ENCODE measurements at regions not wholly inside any gene's neighbourhood (a gene's known extent, or its start where the extent isn't known, plus 50 kb on each side); places are given as distances from the start of the nearest gene placed in this dataset.

GRCh38 chr5:129174480-129174879, 79.9 kb downstream of the ISOC1 start:
- TF ChIP-seq POLR2A (IDR thresholded peaks at IDR 0.05) (no peak), POLR2AphosphoS5 (IDR thresholded peaks at IDR 0.05; ENCODE audit: insufficient read depth in 1 of 2, low read depth in 1 of 2) (no peak), CTCF (IDR thresholded peaks at IDR 0.05) (no peak)
- H3K9me3 ChIP-seq: no peaks in the 10 kb centered on the region
- intact Hi-C loops (cut with DNase I): no loop called here
- H3K4me1 ChIP-seq: no peaks in the 10 kb centered on the region
- H3K36me3 ChIP-seq: no peaks in the 10 kb centered on the region
- H3K27ac ChIP-seq: no peak overlapping the region
- no peak overlapping the region for H3K4me3 ChIP-seq
- no peaks in the 10 kb centered on the region for H3K27me3 ChIP-seq
- no peak for DNase-seq (ENCODE audit: extremely low spot score in 2 of 2)

DNA sequence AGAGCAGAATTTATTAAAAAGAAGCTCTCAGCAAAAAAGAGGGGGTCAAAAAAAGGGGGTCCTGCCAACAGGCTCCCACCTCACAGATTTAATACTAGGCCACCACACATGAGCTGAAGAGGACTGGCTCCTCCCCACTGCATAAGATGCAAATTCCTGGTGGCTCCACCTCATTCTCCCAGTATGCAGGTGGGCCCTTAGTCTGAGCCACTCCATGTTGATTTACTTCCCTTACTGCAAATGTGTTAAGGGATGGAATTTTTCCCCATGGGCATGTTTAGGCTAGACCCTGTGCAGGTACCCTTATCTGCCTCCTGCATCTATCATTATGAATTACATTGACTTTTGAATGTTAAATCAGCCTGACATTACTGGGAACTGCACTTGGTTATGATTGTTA, 82.9 kb downstream of the ISOC1 start:
- DNase-seq (ENCODE audit: extremely low spot score in 2 of 2): no peak
- Histone ChIP-seq H3K4me3 (no peak overlapping the region), H3K27ac (no peak overlapping the region), H3K4me1 (no peaks in the 10 kb centered on the region), H3K9me3 (no peaks in the 10 kb centered on the region), H3K27me3 (no peaks in the 10 kb centered on the region), H3K36me3 (no peaks in the 10 kb centered on the region)
- no peak for TF ChIP-seq POLR2AphosphoS5 (IDR thresholded peaks at IDR 0.05; ENCODE audit: insufficient read depth in 1 of 2, low read depth in 1 of 2)
- TF ChIP-seq POLR2A (IDR thresholded peaks at IDR 0.05): no peak
- TF ChIP-seq CTCF (IDR thresholded peaks at IDR 0.05): no peak
- intact Hi-C loops (cut with DNase I): no loop called here

GRCh38 chr5:129199308-129199707, 104.8 kb downstream of the ISOC1 start:
- no peaks in the 10 kb centered on the region for H3K27me3 ChIP-seq
- no peak overlapping the region for H3K27ac ChIP-seq
- no peak for DNase-seq (ENCODE audit: extremely low spot score in 2 of 2)
- TF ChIP-seq CTCF (IDR thresholded peaks at IDR 0.05) (no peak), POLR2A (IDR thresholded peaks at IDR 0.05) (no peak), POLR2AphosphoS5 (IDR thresholded peaks at IDR 0.05; ENCODE audit: insufficient read depth in 1 of 2, low read depth in 1 of 2) (no peak)
- no peaks in the 10 kb centered on the region for H3K4me1 ChIP-seq
- intact Hi-C loops (cut with DNase I): loop anchor here (5.0 kb wide), 1 partner anchor 923 kb away; no protein-coding TSS in a partner anchor
- H3K4me3 ChIP-seq: no peak overlapping the region
- H3K9me3 ChIP-seq: no peaks in the 10 kb centered on the region
- H3K36me3 ChIP-seq: no peaks in the 10 kb centered on the region

DNA sequence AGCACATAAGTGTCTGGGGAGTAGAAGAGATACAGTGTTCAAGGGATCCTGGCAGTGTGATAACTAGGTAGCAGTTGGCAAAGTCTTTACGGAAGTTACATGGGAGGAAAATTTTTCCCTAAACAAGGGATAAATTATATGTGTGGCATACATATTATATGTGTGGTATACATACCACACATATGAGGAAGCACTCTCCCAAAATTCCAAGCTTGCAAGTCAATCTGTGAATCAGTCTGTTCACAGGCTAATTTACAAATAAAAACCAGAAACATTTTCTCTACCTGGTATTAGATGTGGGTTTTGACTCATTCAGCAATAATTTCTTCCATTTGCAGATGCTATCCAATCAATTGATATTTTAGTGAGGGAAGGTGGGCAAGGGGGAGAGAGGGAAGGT, 110.0 kb downstream of the ISOC1 start:
- H3K27me3 ChIP-seq: no peaks in the 10 kb centered on the region
- H3K4me3 ChIP-seq: no peak overlapping the region
- TF ChIP-seq POLR2A (IDR thresholded peaks at IDR 0.05): no peak
- TF ChIP-seq POLR2AphosphoS5 (IDR thresholded peaks at IDR 0.05; ENCODE audit: insufficient read depth in 1 of 2, low read depth in 1 of 2): no peak
- TF ChIP-seq CTCF (IDR thresholded peaks at IDR 0.05): no peak
- H3K36me3 ChIP-seq: no peaks in the 10 kb centered on the region
- intact Hi-C loops (cut with DNase I): no loop called here
- no peaks in the 10 kb centered on the region for H3K4me1 ChIP-seq
- no peak overlapping the region for H3K27ac ChIP-seq
- no peak for DNase-seq (ENCODE audit: extremely low spot score in 2 of 2)
- no peaks in the 10 kb centered on the region for H3K9me3 ChIP-seq

DNA sequence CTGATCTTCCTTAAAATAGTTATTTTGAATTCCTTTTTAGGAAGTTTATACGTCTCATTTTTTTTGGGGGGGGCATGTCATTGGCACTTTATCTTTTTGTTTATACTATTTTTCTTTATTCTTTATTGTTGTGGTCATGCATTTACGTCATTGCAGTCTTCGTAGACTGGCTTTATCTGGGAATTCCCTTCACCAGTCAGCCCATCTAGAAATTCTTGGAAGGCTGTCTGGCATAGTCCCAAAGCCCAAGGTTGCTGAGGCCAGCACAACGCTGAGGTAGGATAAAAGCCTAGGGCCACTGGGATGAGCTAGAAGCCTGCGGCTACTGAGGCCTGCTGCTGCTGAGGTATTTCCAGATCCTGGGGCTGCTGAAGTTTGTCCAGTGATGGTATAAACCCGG, 121.5 kb downstream of the ISOC1 start:
- Histone ChIP-seq H3K36me3 (no peaks in the 10 kb centered on the region), H3K4me3 (no peak overlapping the region), H3K27ac (no peak overlapping the region), H3K9me3 (no peaks in the 10 kb centered on the region), H3K27me3 (no peaks in the 10 kb centered on the region), H3K4me1 (no peaks in the 10 kb centered on the region)
- TF ChIP-seq CTCF (IDR thresholded peaks at IDR 0.05): no peak
- TF ChIP-seq POLR2A (IDR thresholded peaks at IDR 0.05): no peak
- no peak for TF ChIP-seq POLR2AphosphoS5 (IDR thresholded peaks at IDR 0.05; ENCODE audit: insufficient read depth in 1 of 2, low read depth in 1 of 2)
- intact Hi-C loops (cut with DNase I): no loop called here
- DNase-seq (ENCODE audit: extremely low spot score in 2 of 2): no peak

All from vagina (tissue), 2 donors.